Kidney epithelial cell (primary cell): ENCODE measurements at regions not wholly inside any gene's neighbourhood (a gene's known extent, or its start where the extent isn't known, plus 50 kb on each side); places are given as distances from the start of the nearest gene placed in this dataset.

Experiments
- DNase-seq: peaks from one replicate; pipeline ENCODE4 v3.0.0-alpha.2; 2010; ENCODE audit warnings: low read depth
- H3K27me3 ChIP-seq: 2 replicates; pipeline ENCODE4 v1.6.0; 2011; ENCODE audit warnings: low read length; ENCODE audit not compliant: control insufficient read depth, insufficient read depth
- H3K36me3 ChIP-seq: 2 replicates; pipeline ENCODE4 v1.5.1; 2011; ENCODE audit warnings: low read length; ENCODE audit not compliant: control insufficient read depth, insufficient read depth
- H3K4me3 ChIP-seq: 2 replicates; pipeline ENCODE4 v1.5.1; 2011; ENCODE audit warnings: low read depth, mild to moderate bottlenecking, control low read depth, low read length
- CTCF ChIP-seq: IDR thresholded peaks from 2 replicates; pipeline ENCODE4 v1.5.1; 2011; ENCODE audit warnings: mild to moderate bottlenecking, moderate library complexity, low read length, control low read depth, inconsistent platforms; ENCODE audit not compliant: insufficient read depth, poor library complexity, severe bottlenecking

- TF ChIP-seq CTCF: peak; percentile 81
- Histone ChIP-seq H3K36me3 (no peaks in the 10 kb centered on the region), H3K27me3 (peaks cover 4% of the 10 kb centered on the region), H3K4me3 (no peak overlapping the region)
- no peak for DNase-seq
These were observed 522.3 kb downstream of the BRD1 start for GRCh38 chr22:49305214-49305965.

- no peak for DNase-seq
- no peak overlapping the region for H3K4me3 ChIP-seq
- TF ChIP-seq CTCF: no peak
- H3K27me3 ChIP-seq: peaks cover 4% of the 10 kb centered on the region
- no peaks in the 10 kb centered on the region for H3K36me3 ChIP-seq
These were observed 523.8 kb downstream of the BRD1 start for GRCh38 chr22:49303781-49304461.

- no peak for DNase-seq
- no peaks in the 10 kb centered on the region for H3K36me3 ChIP-seq
- peaks cover 4% of the 10 kb centered on the region for H3K27me3 ChIP-seq
- no peak for TF ChIP-seq CTCF
- no peak overlapping the region for H3K4me3 ChIP-seq
These were observed 524.5 kb downstream of the BRD1 start for GRCh38 chr22:49303061-49303735.

- Histone ChIP-seq H3K27me3 (peaks cover 4% of the 10 kb centered on the region), H3K4me3 (no peak overlapping the region), H3K36me3 (no peaks in the 10 kb centered on the region)
- DNase-seq: no peak
- no peak for TF ChIP-seq CTCF
These were observed 525.1 kb downstream of the BRD1 start for GRCh38 chr22:49302530-49302929.

- Histone ChIP-seq H3K36me3 (no peaks in the 10 kb centered on the region), H3K4me3 (no peak overlapping the region), H3K27me3 (peaks cover 4% of the 10 kb centered on the region)
- no peak for TF ChIP-seq CTCF
- DNase-seq: no peak
These were observed 525.6 kb downstream of the BRD1 start for GRCh38 chr22:49302150-49302460.
